Mononuclear cell (primary cell): ENCODE measurements at regions not wholly inside any gene's neighbourhood (a gene's known extent, or its start where the extent isn't known, plus 50 kb on each side); places are given as distances from the start of the nearest gene placed in this dataset.
"Not testable (repeated sequence)": the region's sequence is repeated elsewhere in the genome, so short reads cannot be mapped to it uniquely, and the experiment has no call there.

Experiments used
- H3K27me3 ChIP-seq: 2 replicates; pipeline ENCODE4 v1.6.0; 2011; ENCODE audit warnings: low read length, control low read depth; ENCODE audit not compliant: insufficient read depth
- H3K4me1 ChIP-seq: 2 replicates; pipeline ENCODE4 v1.5.1; 2011; ENCODE audit warnings: mild to moderate bottlenecking, low read length, control low read depth; ENCODE audit not compliant: insufficient read depth
- H3K4me3 ChIP-seq: 2 replicates; pipeline ENCODE4 v1.5.1; 2011; ENCODE audit warnings: mild to moderate bottlenecking, low read length, moderate library complexity
- H3K9me3 ChIP-seq: 2 replicates; pipeline ENCODE4 v1.5.1; 2011; ENCODE audit warnings: low read depth, mild to moderate bottlenecking, control low read depth, low read length

DNA sequence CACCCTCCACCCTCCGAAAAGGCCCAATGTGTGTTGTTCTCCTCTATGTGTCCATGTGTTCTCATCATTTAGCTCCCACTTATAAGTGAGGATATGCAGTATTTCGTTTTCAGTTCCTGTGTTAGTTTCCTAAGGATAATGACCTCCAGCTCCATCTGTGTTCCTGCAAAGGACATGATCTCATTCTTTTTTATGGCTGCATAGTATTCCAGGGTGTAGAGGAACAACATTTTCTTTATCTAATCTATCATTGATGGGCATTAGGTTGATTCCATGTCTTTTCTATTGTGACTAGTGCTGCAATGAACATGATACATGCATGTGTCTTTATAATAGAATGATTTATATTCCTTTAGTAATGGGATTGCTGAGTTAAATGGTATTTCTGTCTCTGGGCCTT, 211.3 kb downstream of the HSD17B3 start:
- not testable (repeated sequence) for H3K4me1 ChIP-seq, H3K4me3 ChIP-seq, H3K27me3 ChIP-seq, H3K9me3 ChIP-seq

DNA sequence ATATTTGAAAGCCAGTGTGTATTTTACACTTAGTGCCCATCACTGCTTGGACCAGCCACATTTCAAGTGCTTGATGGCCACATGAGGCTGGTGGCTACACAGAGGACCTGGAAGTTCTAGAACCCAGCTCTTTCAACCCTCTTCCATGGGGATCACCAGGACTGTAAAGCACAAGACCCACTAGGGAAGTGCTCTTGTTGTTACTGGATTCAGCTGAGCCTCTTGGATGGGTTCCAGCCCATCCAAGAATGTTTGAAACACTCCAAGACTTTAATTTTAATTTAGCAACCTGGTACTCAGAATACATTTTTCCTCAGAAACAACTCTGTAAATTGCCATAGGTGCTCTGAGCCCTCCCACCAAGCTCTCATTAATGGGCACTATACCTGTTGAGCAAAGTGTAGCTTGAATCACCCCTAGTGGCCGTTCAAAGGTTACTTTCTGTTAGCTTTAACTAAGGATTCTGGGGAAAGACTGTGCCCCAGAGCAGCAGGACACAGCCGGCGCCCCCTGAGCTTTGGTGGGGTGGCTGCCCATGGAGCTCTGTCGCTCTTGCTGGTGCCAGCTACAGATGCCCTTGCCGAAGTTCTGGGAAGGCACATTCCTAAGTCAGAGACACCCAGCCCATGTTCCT, 212.4 kb downstream of the HSD17B3 start:
- Histone ChIP-seq H3K9me3 (no peaks in the 10 kb centered on the region), H3K4me3 (no peak overlapping the region), H3K27me3 (peaks cover 2% of the 10 kb centered on the region), H3K4me1 (no peaks in the 10 kb centered on the region)

DNA sequence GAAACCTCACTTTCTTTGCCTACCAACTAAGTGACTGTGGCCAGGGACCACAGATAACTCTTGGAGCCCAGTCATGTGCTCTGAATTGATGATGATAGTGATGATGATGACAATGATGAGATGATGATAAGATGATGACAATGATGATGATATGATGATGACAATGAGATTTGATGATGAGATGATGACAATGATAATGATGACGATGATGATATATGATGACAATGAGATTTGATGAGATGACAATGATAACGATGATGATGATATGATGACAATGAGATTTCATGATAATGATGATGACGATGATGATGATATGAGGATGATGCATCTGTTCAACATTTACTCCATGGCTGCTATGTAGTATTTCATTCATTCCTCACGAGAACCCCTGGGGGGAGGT, 213.0 kb downstream of the ERCC6L2 start:
- H3K4me1 ChIP-seq = no peaks in the 10 kb centered on the region
- H3K27me3 ChIP-seq = peaks cover 2% of the 10 kb centered on the region
- no peaks in the 10 kb centered on the region for H3K9me3 ChIP-seq
- H3K4me3 ChIP-seq = no peak overlapping the region

DNA sequence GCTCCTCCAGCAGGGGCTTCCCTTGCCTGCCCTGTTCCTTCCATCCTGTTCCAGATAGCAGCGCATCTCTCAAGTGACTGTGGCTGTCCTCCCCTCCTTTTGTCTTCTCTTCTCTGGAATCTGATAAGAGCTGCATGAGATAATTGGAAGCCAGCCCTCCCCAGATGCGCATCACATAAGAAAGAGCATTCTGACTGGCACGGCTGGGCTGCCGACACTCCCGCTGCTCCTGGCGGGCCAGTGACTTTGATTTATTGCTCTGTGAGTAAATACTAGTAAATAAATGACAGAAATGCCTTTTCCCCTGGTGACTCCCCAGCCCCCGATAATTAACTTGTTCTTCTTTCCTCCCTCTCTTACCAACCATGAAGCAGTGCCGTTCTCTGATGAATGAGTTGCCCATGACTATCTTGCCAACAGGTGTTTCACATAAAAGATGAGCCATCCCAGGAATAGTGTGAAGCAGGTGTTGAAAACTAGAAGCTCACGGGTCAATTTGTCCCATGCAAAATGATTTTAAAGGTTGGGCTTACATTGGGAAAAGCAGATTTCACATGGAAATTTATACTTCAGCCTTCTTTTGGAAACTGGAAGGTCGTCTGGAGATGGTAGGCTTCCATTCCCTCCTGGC, 212.3 kb downstream of the ERCC6L2 start:
- Histone ChIP-seq H3K4me1 (no peaks in the 10 kb centered on the region), H3K9me3 (no peaks in the 10 kb centered on the region)

DNA sequence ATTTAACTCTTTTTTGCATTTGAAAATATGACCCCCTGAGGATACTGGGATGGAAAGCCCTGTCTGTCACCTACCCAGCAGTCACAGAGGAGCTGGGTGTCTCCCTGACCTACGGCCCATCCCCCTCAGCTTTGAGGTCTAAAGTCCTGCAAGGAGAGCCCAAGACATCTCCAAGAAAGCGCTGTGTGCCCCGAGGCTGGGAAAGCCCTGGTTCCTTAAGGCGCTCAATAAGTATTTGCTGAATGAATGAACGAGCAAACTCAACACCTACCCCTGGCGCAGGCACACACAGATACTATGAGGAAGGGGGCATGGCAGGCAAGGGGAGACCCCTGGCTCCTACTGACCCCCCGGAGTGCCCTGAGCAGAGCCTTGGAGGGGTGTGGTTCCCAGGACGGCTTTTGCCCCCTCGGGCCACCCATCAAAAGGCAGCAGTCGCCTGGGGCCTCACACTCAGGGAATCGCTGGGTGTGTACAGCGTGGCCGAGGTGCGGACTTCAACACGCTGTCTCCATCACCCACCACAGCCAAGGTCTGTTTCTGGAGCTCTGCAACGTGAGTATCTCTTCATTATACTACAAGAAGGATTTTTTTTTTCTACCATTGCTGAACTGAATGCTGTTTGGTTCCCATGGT, 211.6 kb downstream of the ERCC6L2 start:
- Histone ChIP-seq H3K4me1 (no peaks in the 10 kb centered on the region), H3K27me3 (peaks cover 2% of the 10 kb centered on the region), H3K9me3 (no peaks in the 10 kb centered on the region), H3K4me3 (no peak overlapping the region)

More for the DNA sequence above, 212.3 kb downstream of the ERCC6L2 start:
- Histone ChIP-seq H3K27me3 (peaks cover 2% of the 10 kb centered on the region), H3K4me3 (no peak overlapping the region)

DNA sequence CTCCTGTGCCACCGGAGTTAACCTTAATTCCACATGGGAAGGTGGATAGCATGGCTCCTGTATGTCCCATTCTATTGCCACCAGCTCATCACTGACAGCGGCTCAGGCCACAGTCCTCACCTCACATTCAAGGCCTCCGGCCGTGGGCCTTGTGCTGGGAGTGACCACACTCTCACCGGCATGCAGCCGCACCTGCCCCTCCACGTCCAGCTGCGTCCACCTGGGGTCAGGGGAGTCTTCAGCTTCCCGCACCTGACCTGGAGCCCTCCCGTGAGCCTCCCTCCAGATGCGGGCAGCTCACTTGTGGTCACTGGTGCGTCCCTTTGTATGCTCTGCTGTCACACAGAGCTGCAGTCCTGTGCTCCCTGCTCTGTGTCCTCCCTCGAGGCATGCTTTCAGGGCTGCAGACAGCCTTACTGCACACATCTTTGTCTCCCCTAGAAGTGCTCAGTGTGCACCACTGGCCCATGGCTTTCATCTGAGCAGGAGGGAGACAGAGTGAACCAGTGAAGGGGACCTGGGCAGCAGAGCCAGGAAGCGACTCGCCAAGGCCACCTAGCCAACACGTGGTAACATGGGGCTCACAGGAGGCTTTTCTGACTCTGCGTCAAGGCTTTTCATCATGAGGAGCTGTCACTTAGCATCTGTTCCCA, 210.1 kb downstream of the ERCC6L2 start:
- Histone ChIP-seq H3K4me1 (no peaks in the 10 kb centered on the region), H3K27me3 (peaks cover 2% of the 10 kb centered on the region), H3K4me3 (no peak overlapping the region), H3K9me3 (no peaks in the 10 kb centered on the region)

DNA sequence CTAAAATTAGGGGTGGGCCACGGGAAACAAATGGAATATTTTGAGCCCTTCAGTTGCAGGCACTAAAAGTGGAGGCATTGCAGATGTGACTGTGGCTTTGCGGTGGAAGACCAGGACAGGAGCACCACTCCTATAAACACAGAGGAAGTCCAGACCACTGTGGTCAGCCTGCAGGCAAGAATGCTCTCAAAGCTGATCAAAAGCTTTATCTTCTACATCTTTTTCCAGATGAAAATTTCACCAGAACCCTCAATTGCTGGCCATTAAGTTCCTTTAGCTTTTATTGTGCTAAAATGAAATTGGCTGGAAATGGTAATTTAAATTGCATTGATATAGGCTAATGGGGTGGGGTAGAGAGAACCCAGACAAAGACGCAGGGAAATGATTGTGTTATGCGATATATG, 208.8 kb downstream of the ERCC6L2 start:
- Histone ChIP-seq H3K4me1 (no peaks in the 10 kb centered on the region), H3K4me3 (no peak overlapping the region), H3K27me3 (peaks cover 2% of the 10 kb centered on the region), H3K9me3 (no peaks in the 10 kb centered on the region)

DNA sequence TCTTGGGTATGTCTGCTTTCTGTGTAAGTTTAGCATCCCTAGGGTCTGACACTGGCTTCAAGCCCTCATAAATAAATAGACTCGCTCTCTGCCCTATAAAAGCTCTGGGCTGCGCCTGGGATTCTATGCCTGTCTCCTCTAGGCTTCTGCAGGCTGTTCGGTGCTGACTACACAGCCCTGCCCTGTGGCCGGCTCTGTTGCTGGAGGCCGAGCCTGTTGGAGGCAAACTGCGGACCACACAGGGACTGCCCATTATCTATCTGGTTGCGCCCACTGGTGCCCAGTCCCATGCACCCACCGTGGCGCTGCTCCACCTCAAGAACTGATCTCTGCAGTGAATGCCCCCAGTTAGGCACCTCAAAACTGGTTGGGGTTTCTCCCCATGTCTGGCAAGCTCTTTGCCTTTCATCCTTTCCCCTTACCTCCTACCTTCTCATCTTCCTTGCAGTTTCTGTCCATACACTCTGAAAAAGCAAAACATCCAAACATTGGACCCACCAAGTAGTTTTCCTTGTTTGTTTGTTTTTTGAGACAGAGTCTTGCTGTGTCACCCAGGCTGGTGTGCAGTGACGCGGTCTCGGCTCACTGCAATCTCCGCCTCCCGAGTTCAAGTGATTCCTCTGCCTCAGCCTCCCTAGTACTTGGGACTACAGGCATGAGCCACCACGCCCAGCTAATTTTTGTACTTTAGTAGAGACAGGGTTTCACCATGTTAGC, 207.2 kb downstream of the ERCC6L2 start:
- H3K27me3 ChIP-seq = no peaks in the 10 kb centered on the region
- no peak overlapping the region for H3K4me3 ChIP-seq
- no peaks in the 10 kb centered on the region for H3K9me3 ChIP-seq
- H3K4me1 ChIP-seq = no peaks in the 10 kb centered on the region

DNA sequence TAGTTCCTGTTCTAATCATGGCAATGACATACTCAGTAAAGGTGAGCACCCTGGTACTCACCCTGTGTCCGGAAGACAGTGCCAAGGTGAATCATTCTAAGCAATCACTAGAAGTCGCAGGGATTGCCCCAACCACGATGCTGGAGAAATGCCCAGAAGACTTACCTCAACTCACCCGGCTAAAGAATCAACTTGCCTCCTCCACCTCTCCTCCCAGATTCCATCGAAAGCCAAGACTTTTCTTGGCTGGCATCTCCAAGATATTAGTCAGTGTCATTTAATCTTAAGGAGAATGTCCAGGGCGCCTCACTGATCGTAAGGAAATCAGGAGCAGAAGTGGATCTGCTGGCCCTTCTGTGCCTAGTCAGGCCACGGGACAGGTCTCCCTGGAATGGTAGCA, 204.9 kb downstream of the ERCC6L2 start:
- H3K27me3 ChIP-seq = no peaks in the 10 kb centered on the region
- no peaks in the 10 kb centered on the region for H3K4me1 ChIP-seq
- no peaks in the 10 kb centered on the region for H3K9me3 ChIP-seq
- no peak overlapping the region for H3K4me3 ChIP-seq

DNA sequence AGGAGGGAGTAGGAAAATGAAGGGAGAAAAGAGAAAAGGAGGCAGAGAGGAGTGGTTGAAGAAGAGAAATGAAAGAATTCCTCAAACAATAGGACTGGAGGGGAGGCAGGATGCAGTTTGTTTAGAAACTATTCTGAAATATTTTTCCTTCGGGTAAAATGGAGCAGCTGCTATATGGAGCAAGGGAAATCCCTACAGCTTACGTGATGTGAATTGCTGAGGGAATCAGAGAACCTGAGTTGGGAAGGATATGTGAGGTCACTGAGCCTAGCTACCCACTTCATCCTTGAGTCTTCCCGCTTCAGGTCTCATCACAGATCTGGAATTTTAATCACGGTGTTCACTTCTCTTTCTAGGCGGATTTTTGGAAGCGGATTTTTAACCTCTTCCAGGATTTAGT, 204.3 kb downstream of the ERCC6L2 start:
- no peaks in the 10 kb centered on the region for H3K4me1 ChIP-seq

DNA sequence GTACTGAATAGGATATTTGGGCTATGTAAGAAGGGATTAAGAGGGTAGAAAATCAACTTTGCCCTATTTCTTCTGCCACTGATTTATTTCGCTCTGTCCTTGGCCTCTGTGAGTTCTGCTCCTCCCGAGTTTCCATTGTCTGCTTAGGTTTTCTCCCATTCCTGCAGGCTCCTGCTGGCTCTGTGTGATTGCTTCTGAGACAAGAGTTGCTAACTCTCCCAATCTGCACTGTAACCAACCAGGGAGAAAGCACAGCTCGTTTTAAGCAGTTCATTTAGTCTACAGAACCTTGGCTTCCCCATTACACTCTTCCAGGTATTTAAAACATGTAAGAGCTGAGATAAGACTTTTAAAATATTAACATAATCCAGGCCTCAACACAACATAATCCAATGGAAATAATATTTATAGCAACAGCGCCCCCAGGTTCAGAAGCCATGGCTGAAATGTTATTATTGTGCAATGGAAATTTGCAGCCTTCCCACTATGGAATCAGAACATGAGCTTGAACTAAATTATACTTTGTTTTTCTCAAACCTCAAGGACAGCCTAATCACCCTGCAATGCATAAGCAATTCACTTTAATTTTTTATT, 203.5 kb downstream of the ERCC6L2 start:
- H3K9me3 ChIP-seq = no peaks in the 10 kb centered on the region

More for the DNA sequence above, 204.3 kb downstream of the ERCC6L2 start:
- Histone ChIP-seq H3K4me3 (no peak overlapping the region), H3K27me3 (no peaks in the 10 kb centered on the region), H3K9me3 (no peaks in the 10 kb centered on the region)

DNA sequence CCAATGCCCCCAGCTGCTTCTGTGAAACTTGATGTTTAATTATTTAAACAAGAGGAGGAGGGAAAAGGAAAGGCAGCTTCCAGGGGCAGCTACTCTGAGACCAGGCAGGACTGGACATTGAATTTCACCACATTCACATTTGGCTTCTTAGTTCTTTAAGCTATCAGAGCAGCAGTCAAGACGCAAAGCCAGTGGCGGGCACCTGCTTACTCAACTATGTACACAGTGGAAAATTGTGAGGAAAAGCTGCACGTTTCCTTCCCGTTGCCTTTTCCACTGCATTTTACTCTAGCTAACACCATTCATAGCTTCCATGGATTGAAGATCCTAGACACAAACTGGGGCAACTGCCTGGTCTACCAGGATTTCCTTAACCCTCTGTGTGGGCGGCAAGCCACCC, 200.3 kb downstream of the ERCC6L2 start:
- Histone ChIP-seq H3K4me3 (no peak overlapping the region), H3K4me1 (no peaks in the 10 kb centered on the region), H3K9me3 (no peaks in the 10 kb centered on the region), H3K27me3 (no peaks in the 10 kb centered on the region)

More for the DNA sequence above, 203.5 kb downstream of the ERCC6L2 start:
- H3K4me1 ChIP-seq = no peaks in the 10 kb centered on the region
- no peak overlapping the region for H3K4me3 ChIP-seq
- no peaks in the 10 kb centered on the region for H3K27me3 ChIP-seq

DNA sequence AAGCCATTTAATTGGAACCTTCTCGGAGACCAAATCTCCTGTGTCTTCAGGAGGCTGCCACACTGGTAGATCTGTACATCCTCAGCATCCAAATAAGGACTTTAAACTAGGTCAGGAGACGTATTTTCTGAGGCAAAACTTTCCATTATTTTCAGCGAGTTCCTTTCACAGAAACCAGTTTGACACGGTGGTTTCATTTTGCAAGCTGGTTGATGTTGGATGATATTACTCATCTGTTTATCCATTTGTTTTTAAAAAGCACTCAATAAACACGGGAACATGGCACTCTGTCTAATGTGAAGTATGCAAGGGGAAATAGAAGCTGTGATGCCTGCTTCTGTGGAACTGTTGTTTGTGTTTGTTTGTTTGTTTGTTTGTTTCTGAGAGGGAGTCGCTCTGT, 199.6 kb downstream of the ERCC6L2 start:
- Histone ChIP-seq H3K9me3 (no peaks in the 10 kb centered on the region), H3K27me3 (no peaks in the 10 kb centered on the region), H3K4me3 (no peak overlapping the region), H3K4me1 (no peaks in the 10 kb centered on the region)

DNA sequence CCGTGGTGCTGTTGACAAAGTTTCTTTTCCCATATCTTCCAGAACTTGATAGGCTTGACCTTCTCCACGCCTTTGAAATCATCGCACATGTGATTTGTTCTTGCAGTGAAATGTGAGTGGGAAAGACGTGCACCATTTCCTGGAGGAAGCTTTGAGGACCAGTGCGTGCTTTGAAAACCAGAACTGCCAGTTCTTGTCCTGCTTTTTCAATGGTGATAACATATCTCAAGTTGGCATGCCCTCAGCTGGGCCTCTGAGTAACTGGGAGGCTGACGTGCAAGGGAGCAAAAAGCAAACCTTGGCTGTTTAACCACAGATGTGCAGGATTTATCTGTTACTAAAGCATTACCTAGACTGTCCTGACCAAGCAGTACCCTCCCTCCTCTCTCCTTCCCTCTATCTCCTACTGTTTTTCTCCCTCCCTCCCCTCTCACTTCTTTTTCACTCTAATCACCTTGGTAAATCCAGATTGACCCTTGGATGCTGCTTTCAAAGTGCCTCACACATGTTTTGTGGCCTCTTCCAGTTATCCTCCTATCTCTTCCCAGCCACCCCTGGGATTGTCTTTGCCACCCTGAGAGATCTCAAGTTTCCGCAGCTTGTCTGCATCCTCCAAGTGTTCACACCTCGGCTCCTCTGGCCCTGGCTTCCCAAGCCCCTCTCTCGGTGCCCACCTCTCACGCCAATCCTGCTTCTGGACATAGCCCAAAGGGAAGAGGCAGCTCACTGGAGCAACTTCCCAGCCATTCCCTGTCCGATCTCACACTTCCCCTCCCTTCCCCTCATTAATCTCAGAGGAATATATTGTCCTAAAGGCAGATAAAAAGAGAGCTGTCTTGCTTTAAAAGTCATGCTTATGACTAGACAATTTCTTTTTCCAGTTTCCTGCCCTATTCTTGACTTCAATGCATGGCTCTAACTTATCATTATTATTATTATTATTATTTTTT, 198.3 kb downstream of the ERCC6L2 start:
- Histone ChIP-seq H3K9me3 (no peaks in the 10 kb centered on the region), H3K27me3 (no peaks in the 10 kb centered on the region), H3K4me1 (no peaks in the 10 kb centered on the region), H3K4me3 (no peak overlapping the region)
